Liver (tissue), 8 donors: ENCODE measurements at regions not wholly inside any gene's neighbourhood (a gene's known extent, or its start where the extent isn't known, plus 50 kb on each side); places are given as distances from the start of the nearest gene placed in this dataset.

Experiments
- DNase-seq: peaks from one replicate; pipeline ENCODE4 v3.0.0-alpha.2; 2017; ENCODE audit warnings: low spot score
- H3K27ac ChIP-seq, 2 donors: one replicate each; pipeline ENCODE4 v1.7.0; 2013; ENCODE audit warnings: inconsistent platforms in 2 of 2, low read length in 2 of 2, control low read depth in 1 of 2, low read depth in 1 of 2, mild to moderate bottlenecking in 1 of 2
- H3K27me3 ChIP-seq, 4 donors: one replicate each; pipeline versions ENCODE4 v1.6.1 to v1.7.0; 2013; ENCODE audit warnings: low read length in 3 of 4, inconsistent platforms in 1 of 4, mild to moderate bottlenecking in 1 of 4, moderate library complexity in 1 of 4; ENCODE audit not compliant: control insufficient read depth in 4 of 4, insufficient read depth in 4 of 4
- H3K36me3 ChIP-seq, 4 donors: one replicate each; pipeline versions ENCODE4 v1.6.1 to v1.7.0; 2013; ENCODE audit warnings: low read length in 3 of 4, mild to moderate bottlenecking in 3 of 4, low read depth in 1 of 4, moderate library complexity in 1 of 4; ENCODE audit not compliant: control insufficient read depth in 4 of 4, insufficient read depth in 3 of 4
- H3K4me1 ChIP-seq, 4 donors: one replicate each; pipeline versions ENCODE4 v1.6.1 to v1.7.0; 2013; ENCODE audit warnings: low read length in 3 of 4, mild to moderate bottlenecking in 3 of 4, moderate library complexity in 1 of 4; ENCODE audit not compliant: control insufficient read depth in 4 of 4, insufficient read depth in 4 of 4
- H3K4me3 ChIP-seq, 3 donors: one replicate each; pipeline versions ENCODE4 v1.6.1 to v1.7.0; 2013; ENCODE audit warnings: low read length in 3 of 3, control low read depth in 1 of 3, low read depth in 1 of 3, mild to moderate bottlenecking in 1 of 3
- H3K9ac ChIP-seq, 2 donors: one replicate each; pipeline ENCODE4 v1.7.0; 2013; ENCODE audit warnings: low read length in 2 of 2, mild to moderate bottlenecking in 2 of 2, moderate library complexity in 2 of 2, control low read depth in 1 of 2, low read depth in 1 of 2
- H3K9me3 ChIP-seq, 4 donors: one replicate each; pipeline versions ENCODE4 v1.6.1 to v1.7.0; 2013; ENCODE audit warnings: low read length in 3 of 4; ENCODE audit not compliant: control insufficient read depth in 4 of 4
- ATF3 ChIP-seq: IDR thresholded peaks from 2 replicates; pipeline ENCODE4 v1.6.1; 2016; ENCODE audit warnings: antibody characterized with exemption
- CTCF ChIP-seq: fragments of 150-350 bp; IDR thresholded peaks from 2 replicates; pipeline ENCODE4 v1.5.1; 2017; ENCODE audit warnings: improper control_type of control experiment, low read depth, low read length; ENCODE audit not compliant: missing input control
- EGR1 ChIP-seq, 2 donors: IDR thresholded peaks; 2 replicates each; pipeline ENCODE4 v1.6.1; 2016 to 2018; ENCODE audit warnings: antibody characterized with exemption in 2 of 2, low read depth in 2 of 2
- FOXA1 ChIP-seq: IDR thresholded peaks from 2 replicates; pipeline ENCODE4 v1.6.1; 2016; ENCODE audit warnings: antibody characterized with exemption
- FOXA2 ChIP-seq: IDR thresholded peaks from 2 replicates; pipeline ENCODE4 v1.6.1; 2016; ENCODE audit warnings: antibody characterized with exemption
- GABPA ChIP-seq, 2 donors: IDR thresholded peaks in 1 of 2; conservative IDR thresholded peaks in 1 of 2; 2 replicates each; pipeline ENCODE4 v1.6.1; 2016; ENCODE audit warnings: antibody characterized with exemption in 2 of 2, mild to moderate bottlenecking in 1 of 2, moderate library complexity in 1 of 2
- HNF4A ChIP-seq, 2 donors: conservative IDR thresholded peaks; 2 replicates each; pipeline ENCODE4 v1.6.1; 2016; ENCODE audit warnings: antibody characterized with exemption in 2 of 2, mild to moderate bottlenecking in 2 of 2
- HNF4G ChIP-seq: IDR thresholded peaks from 2 replicates; pipeline ENCODE4 v1.6.1; 2016; ENCODE audit warnings: antibody characterized with exemption
- JUND ChIP-seq, 2 donors: IDR thresholded peaks; 2 replicates each; pipeline ENCODE4 v1.6.1; 2016; ENCODE audit warnings: antibody characterized with exemption in 2 of 2
- MAX ChIP-seq: IDR thresholded peaks from 2 replicates; pipeline ENCODE4 v1.6.1; 2016; ENCODE audit warnings: antibody characterized with exemption
- NR2F2 ChIP-seq: IDR thresholded peaks from 2 replicates; pipeline ENCODE4 v1.6.1; 2016; ENCODE audit warnings: antibody characterized with exemption
- RAD21 ChIP-seq, 2 donors: IDR thresholded peaks; 2 replicates each; pipeline ENCODE4 v1.6.1; 2016; ENCODE audit warnings: antibody characterized with exemption in 2 of 2, mild to moderate bottlenecking in 2 of 2
- REST ChIP-seq: IDR thresholded peaks from 2 replicates; pipeline ENCODE4 v1.6.1; 2016; ENCODE audit warnings: antibody characterized with exemption, mild to moderate bottlenecking
- RXRA ChIP-seq, 2 donors: IDR thresholded peaks; 2 replicates each; pipeline ENCODE4 v1.6.1; 2017 to 2018; ENCODE audit warnings: antibody characterized with exemption in 2 of 2, mild to moderate bottlenecking in 1 of 2
- YY1 ChIP-seq: IDR thresholded peaks from 2 replicates; pipeline ENCODE4 v1.6.1; 2016; ENCODE audit warnings: antibody characterized with exemption, mild to moderate bottlenecking
- ZBTB33 ChIP-seq: IDR thresholded peaks from 2 replicates; pipeline ENCODE4 v1.6.1; 2016; ENCODE audit warnings: antibody characterized with exemption
- WGBS: extraction: QIAGEN DNeasy Blood & Tissue Kit; methylation state at CpG from one replicate; pipeline ENCODE4 v1.1.7; 2013; 5-methylcytosine and 5-hydroxymethylcytosine counted together
- donor health status: healthy.
- donor health status: healthy.
- donor health status: healthy.
- donor health status: healthy.
- donor health status: healthy.

- no peaks in the 10 kb centered on the region for H3K36me3 ChIP-seq
- H3K9me3 ChIP-seq, result no peaks in the 10 kb centered on the region
- no peaks in the 10 kb centered on the region for H3K4me1 ChIP-seq
- no peak overlapping the region for H3K27ac ChIP-seq
- H3K9ac ChIP-seq, result no peak overlapping the region
- no peak for DNase-seq
- no peak for TF ChIP-seq RAD21 (IDR thresholded peaks at IDR 0.05)
- TF ChIP-seq YY1, result no peak
- no peak for TF ChIP-seq REST
- no peak for TF ChIP-seq NR2F2
- no peak for TF ChIP-seq ATF3
- no peak for TF ChIP-seq FOXA1
- no peak for TF ChIP-seq CTCF
- TF ChIP-seq MAX, result no peak
- TF ChIP-seq ZBTB33, result no peak
- no peak for TF ChIP-seq FOXA2
- no peak for TF ChIP-seq RXRA (IDR thresholded peaks at IDR 0.05)
- no peak for TF ChIP-seq HNF4A (conservative IDR thresholded peaks at IDR 0.05)
- TF ChIP-seq JUND (IDR thresholded peaks at IDR 0.05), result no peak
- TF ChIP-seq EGR1 (IDR thresholded peaks at IDR 0.05; ENCODE audit: low read depth in 2 of 2), result no peak
- no peak for TF ChIP-seq HNF4G
- H3K4me3 ChIP-seq, result no peak overlapping the region
- 82% methylated on average over 2 of the region's 2 CpGs for WGBS
- no peaks in the 10 kb centered on the region for H3K27me3 ChIP-seq
Measured at GRCh38 chr4:43357252-43357974, 464.9 kb downstream of the GRXCR1 start.

- Histone ChIP-seq H3K27ac (no peak overlapping the region), H3K9ac (no peak overlapping the region), H3K27me3 (no peaks in the 10 kb centered on the region), H3K4me3 (no peak overlapping the region), H3K9me3 (no peaks in the 10 kb centered on the region), H3K4me1 (no peaks in the 10 kb centered on the region), H3K36me3 (no peaks in the 10 kb centered on the region)
- no peak for DNase-seq
- TF ChIP-seq RXRA (IDR thresholded peaks at IDR 0.05), result no peak
- TF ChIP-seq GABPA (IDR thresholded peaks at IDR 0.05 in 1 of 2, conservative IDR thresholded peaks at IDR 0.05 in 1 of 2), result no peak
- no peak for TF ChIP-seq HNF4G
- TF ChIP-seq CTCF, result no peak
- TF ChIP-seq MAX, result no peak
- no peak for TF ChIP-seq NR2F2
- no peak for TF ChIP-seq RAD21 (IDR thresholded peaks at IDR 0.05)
- WGBS, result 32% methylated on average over 2 of the region's 2 CpGs
Measured at GRCh38 chr4:43360296-43360695, 467.8 kb downstream of the GRXCR1 start.
